ENCODE measurements at regions not wholly inside any gene's neighbourhood (a gene's known extent, or its start where the extent isn't known, plus 50 kb on each side); places are given as distances from the start of the nearest gene placed in this dataset.

- TF ChIP-seq POLR2A (IDR thresholded peaks at IDR 0.05) (no peak), CTCF (IDR thresholded peaks at IDR 0.05) (no peak)
Observed at GRCh38 chr17:52233632-52234031, 75.1 kb upstream of the CA10 start.

All from esophagus squamous epithelium (tissue), 4 donors.